Body of pancreas (tissue), 4 donors: ENCODE measurements at regions not wholly inside any gene's neighbourhood (a gene's known extent, or its start where the extent isn't known, plus 50 kb on each side); places are given as distances from the start of the nearest gene placed in this dataset.

Experiments used
- POLR2A ChIP-seq, 3 donors: fragments of 450-650 bp; IDR thresholded peaks; one replicate each; pipeline ENCODE4 v1.6.1; 2016; ENCODE audit warnings: antibody characterized with exemption in 3 of 3, mild to moderate bottlenecking in 2 of 3
- TF ChIP-seq, protein P1 (sequence below), 7 experiments: fragments of 450-650 bp in 4 of 7; fragments of 200-600 bp in 3 of 7; sonication (generic) in 3 of 7; IDR thresholded peaks; one replicate each; pipeline ENCODE4 v1.5.1; 2016 to 2019; ENCODE audit warnings: antibody characterized with exemption in 7 of 7

DNA sequence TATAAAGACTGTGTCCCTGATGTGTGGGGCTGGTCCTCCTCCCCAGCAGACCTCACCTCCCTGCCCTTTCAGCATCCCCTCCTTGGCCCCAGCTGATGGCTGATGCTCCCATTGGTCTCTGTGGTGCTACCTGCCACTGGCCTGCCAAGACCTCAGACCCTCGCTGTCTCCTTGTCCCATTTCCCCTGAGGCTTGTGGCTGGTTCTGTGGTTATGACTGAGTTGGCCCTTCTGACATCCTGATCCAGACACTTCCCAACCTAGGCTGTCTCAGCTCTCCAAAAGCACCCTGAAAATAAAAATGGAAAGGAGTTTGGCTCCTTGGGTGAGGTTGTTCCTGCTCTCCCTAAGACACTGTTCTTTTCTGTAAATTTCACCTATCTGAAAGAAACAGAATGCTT is 214.2 kb downstream of the RPS24 start:
- TF ChIP-seq, protein P1, sequence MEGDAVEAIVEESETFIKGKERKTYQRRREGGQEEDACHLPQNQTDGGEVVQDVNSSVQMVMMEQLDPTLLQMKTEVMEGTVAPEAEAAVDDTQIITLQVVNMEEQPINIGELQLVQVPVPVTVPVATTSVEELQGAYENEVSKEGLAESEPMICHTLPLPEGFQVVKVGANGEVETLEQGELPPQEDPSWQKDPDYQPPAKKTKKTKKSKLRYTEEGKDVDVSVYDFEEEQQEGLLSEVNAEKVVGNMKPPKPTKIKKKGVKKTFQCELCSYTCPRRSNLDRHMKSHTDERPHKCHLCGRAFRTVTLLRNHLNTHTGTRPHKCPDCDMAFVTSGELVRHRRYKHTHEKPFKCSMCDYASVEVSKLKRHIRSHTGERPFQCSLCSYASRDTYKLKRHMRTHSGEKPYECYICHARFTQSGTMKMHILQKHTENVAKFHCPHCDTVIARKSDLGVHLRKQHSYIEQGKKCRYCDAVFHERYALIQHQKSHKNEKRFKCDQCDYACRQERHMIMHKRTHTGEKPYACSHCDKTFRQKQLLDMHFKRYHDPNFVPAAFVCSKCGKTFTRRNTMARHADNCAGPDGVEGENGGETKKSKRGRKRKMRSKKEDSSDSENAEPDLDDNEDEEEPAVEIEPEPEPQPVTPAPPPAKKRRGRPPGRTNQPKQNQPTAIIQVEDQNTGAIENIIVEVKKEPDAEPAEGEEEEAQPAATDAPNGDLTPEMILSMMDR (IDR thresholded peaks at IDR 0.05): no peak
- TF ChIP-seq POLR2A (IDR thresholded peaks at IDR 0.05): no peak
